ENCODE measurements at regions not wholly inside any gene's neighbourhood (a gene's known extent, or its start where the extent isn't known, plus 50 kb on each side); places are given as distances from the start of the nearest gene placed in this dataset.

- DNase-seq (ENCODE audit: low spot score): no peak
Measured at GRCh38 chr18:73735836-73736235, 411.8 kb downstream of the FBXO15 start.

GRCh38 chr18:73733806-73734314 is 413.8 kb downstream of the FBXO15 start:
- no peak for DNase-seq (ENCODE audit: low spot score)

- no peak for DNase-seq (ENCODE audit: low spot score)
Measured at GRCh38 chr18:73733376-73733775, 414.3 kb downstream of the FBXO15 start.

GRCh38 chr18:73728657-73729056 is 419.0 kb downstream of the FBXO15 start:
- no peak for DNase-seq (ENCODE audit: low spot score)

- DNase-seq (ENCODE audit: low spot score): no peak
Measured at GRCh38 chr18:73724958-73725357, 422.7 kb downstream of the FBXO15 start.

- DNase-seq (ENCODE audit: low spot score): no peak
Measured at GRCh38 chr18:73719611-73720010, 428.0 kb downstream of the FBXO15 start.

- DNase-seq (ENCODE audit: low spot score): no peak
Measured at GRCh38 chr18:73717570-73717969, 430.1 kb downstream of the FBXO15 start.

- DNase-seq (ENCODE audit: low spot score): no peak
Measured at GRCh38 chr18:73715210-73715670, 432.4 kb downstream of the FBXO15 start.

- DNase-seq (ENCODE audit: low spot score): no peak
Measured at GRCh38 chr18:73714466-73714865, 433.2 kb downstream of the FBXO15 start.

GRCh38 chr18:73711256-73711655 is 436.4 kb downstream of the FBXO15 start:
- no peak for DNase-seq (ENCODE audit: low spot score)

GRCh38 chr18:73708591-73708990 is 439.0 kb downstream of the FBXO15 start:
- DNase-seq (ENCODE audit: low spot score): no peak

- DNase-seq (ENCODE audit: low spot score): no peak
Measured at GRCh38 chr18:73707035-73707434, 440.6 kb downstream of the FBXO15 start.

- DNase-seq (ENCODE audit: low spot score): no peak
Measured at GRCh38 chr18:73697353-73697752, 450.3 kb downstream of the FBXO15 start.

- no peak for DNase-seq (ENCODE audit: low spot score)
Measured at GRCh38 chr18:73696698-73697097, 450.9 kb downstream of the FBXO15 start.

GRCh38 chr18:73696171-73696570 is 451.5 kb downstream of the FBXO15 start:
- no peak for DNase-seq (ENCODE audit: low spot score)

GRCh38 chr18:73693091-73693490 is 454.5 kb downstream of the FBXO15 start:
- DNase-seq (ENCODE audit: low spot score): no peak

- no peak for DNase-seq (ENCODE audit: low spot score)
Measured at GRCh38 chr18:73691624-73692023, 456.0 kb downstream of the FBXO15 start.

- DNase-seq (ENCODE audit: low spot score): peak; percentile 67
Measured at GRCh38 chr18:73691118-73691517, 456.5 kb downstream of the FBXO15 start.

- no peak for DNase-seq (ENCODE audit: low spot score)
Measured at GRCh38 chr18:73690222-73690621, 457.4 kb downstream of the FBXO15 start.

- no peak for DNase-seq (ENCODE audit: low spot score)
Measured at GRCh38 chr18:73688851-73689711, 458.6 kb downstream of the FBXO15 start.

GRCh38 chr18:73688161-73688560 is 459.5 kb downstream of the FBXO15 start:
- no peak for DNase-seq (ENCODE audit: low spot score)

- DNase-seq (ENCODE audit: low spot score): no peak
Measured at GRCh38 chr18:73684647-73685046, 463.0 kb downstream of the FBXO15 start.

GRCh38 chr18:73683409-73684238 is 464.0 kb downstream of the FBXO15 start:
- no peak for DNase-seq (ENCODE audit: low spot score)

All from H4 (cell line).